GM18909 (cell line): ENCODE measurements at regions not wholly inside any gene's neighbourhood (a gene's known extent, or its start where the extent isn't known, plus 50 kb on each side); places are given as distances from the start of the nearest gene placed in this dataset.
"Not testable (repeated sequence)": the region's sequence is repeated elsewhere in the genome, so short reads cannot be mapped to it uniquely, and the experiment has no call there.

Source experiments
- ATAC-seq: cut with Tn5 transposase; IDR thresholded peaks from one replicate; pipeline ENCODE4 v1.9.1; 2021; ENCODE audit warnings: mild to moderate bottlenecking; ENCODE audit not compliant: unreplicated experiment, poor library complexity

DNA sequence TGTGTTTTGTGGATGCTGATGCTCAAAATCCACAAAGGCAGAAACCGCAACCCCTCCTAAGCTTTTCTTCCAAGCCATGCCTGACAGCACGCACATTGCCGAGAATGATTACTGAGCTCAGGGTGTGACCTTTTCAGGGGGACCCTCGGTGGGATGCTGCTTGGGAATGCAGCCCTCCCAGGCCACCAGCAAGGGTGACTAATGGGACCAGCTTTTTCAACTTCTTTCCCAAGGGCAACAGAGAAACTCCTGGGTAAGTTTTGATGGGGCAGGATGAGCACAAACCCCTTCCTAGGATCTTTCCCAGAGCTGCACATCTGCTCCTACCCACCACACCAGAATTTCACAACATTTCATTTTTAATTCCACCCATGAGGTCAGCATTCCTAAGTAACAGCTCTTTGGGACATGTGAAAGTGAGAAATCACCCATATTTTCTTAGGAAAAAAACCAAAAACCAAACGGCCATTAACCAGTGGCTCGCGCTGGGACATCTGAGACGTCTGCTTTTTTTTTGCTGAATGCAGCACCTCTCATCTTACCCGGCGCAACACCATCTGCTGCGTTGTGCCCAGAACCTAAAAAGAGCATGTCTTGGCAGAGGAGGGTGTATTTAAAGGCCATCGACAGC, 119.0 kb downstream of the ARL4C start:
- no peak for ATAC-seq

DNA sequence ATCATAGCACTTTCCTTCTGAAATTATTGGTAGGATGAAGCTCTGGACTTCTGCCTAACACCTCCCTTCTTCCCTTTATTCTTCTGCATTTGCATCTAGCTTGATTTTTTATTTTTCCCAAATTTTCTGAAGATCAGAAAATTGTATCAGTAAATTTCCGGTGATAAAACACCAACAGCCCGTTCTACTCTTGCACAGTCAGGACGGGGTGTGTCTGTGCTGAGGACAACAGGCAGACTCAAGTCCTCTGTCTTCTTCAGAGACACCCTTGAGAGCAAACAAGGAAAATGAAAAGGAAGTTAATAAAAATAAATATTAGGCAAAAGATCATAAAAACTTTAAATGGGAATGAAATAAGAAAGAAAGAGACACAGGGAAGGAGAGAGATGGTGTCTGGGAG, 120.7 kb downstream of the ARL4C start:
- ATAC-seq, result no peak

DNA sequence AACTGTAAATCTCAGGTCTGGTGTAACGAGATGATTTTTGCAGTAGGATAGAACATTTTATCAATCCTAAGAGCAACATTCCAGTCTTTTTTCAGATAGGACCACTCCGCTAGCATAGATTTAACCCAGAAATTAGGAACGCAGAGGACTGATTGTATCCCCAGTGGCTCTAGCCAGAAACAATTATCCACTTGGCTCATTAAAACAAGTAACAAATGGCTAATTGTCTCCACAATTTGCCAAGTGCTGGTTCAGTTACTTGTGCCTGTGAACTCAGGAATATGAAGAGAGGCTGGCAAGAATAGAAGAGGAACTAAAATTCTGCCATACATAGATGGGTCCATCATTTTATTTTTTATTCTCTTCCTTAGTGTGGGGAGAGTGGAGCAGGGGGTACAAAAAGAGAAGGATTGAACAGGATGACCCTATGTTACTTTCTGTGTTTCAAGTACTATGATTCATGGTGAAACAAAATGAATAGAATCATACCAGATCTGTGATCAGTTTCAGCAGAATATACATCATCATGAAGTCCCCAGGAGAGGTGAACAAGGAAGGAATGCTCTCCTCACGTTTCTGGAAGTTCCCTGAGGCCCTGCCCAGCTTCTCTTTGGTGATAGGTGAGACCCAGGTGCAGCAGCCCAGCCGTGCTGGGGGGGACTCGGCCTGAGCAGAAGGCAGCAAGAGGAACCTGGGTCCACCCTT, 121.6 kb downstream of the ARL4C start:
- ATAC-seq, result no peak

DNA sequence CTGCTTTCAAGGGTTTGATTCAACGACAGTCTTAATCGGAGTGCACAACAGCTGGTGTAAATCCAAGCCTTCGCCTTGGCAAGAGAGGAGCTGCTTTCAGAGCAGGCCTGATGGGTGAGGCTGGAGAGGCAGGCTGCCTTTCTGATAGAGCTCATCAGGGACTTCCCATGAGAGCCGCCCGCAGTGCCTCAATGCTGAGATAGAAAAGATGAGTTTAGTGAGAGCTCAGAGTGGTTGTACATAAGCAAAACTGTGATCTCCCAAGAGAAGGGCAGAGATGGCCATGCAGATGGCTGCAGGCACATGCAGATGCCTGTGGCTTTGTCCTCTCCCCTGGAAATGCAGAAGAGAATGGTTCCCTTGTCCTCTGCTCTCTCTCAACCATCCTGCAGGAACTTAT, 122.1 kb downstream of the ARL4C start:
- no peak for ATAC-seq

DNA sequence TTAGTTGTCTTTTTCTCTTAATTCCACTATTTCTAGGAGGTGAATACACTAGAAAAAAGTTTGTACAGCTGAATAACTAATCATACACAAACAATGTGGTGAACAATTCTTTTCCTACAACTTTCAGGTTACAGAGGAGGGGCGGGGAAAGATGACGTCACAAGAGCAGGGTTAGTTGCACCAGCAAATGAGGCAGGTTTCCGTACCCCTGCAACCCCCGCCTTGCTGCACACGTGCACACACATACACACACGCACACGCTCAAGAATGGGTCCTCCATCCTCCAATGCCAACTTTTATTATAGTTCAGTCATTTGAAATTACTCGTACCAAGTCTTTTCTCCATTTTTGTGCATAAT, 122.8 kb downstream of the ARL4C start:
- ATAC-seq, result no peak

DNA sequence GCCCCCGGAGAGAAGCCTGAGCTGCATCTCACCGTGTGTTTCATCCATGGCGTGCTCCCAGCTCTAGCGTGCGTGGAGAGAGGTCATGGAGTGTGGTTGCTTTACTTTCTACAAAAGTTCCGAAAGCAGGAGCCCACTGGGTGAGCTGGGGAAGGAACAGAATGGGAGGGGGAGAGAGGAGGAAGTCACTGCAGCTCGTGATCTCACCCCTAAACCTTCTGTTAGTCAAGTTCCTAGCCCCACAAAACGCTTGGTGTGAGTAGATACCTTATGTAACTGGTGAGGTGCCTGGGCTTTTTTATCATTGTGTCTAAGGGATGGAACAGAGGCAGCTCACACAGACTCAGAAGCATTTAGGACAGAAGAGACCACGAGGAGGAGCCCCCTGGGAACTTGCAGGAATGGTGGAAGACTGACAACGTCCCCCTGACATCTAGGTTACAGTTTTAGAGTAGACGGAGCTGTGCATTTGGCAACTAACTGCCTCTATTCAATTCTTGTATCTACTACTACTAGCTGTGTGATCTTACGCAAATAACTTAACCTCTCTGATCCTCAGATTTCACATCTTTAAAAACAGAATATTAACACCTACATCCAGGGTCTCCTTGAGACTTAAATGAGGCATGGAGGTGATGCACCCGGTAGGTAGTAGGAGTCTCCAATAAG, 123.3 kb downstream of the ARL4C start:
- no peak for ATAC-seq

DNA sequence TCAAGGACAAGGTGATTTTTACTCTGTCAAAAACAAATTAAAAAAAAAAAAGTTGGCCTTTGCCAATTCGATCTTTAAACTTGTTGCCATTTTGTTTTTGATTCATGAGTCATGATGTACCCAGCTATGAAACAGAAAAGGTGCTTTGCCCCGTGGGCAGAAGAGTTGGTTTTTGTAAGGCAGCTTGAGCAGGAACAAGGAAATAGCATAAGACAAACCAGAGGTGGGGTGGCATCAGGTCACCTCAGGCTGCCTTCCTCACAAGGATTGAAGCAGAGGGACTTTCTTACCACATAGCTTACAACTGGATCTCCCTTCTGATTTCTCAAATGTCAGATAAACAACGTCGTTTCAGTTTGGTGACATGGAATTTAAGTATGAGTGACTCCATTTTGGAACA, 123.8 kb downstream of the ARL4C start:
- no peak for ATAC-seq

DNA sequence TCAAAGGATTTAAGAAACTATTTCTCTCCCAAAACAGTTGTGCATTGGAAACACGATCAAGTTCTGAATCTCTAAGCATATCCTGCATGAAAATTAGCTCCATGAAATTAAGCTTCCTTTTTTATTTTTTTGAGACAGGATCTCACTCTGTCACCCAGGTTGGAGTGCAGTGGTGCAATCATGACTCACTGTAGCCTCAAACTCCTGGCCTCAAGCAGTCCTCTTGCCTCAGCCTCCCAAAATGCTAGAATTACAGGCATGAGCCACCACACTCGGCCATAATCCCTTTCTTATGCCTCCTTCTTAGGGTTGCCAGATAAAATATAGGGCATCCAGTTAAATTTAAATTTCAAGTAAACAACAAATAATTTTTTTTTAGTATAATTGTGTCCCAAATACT, 124.4 kb downstream of the ARL4C start:
- ATAC-seq, result no peak

DNA sequence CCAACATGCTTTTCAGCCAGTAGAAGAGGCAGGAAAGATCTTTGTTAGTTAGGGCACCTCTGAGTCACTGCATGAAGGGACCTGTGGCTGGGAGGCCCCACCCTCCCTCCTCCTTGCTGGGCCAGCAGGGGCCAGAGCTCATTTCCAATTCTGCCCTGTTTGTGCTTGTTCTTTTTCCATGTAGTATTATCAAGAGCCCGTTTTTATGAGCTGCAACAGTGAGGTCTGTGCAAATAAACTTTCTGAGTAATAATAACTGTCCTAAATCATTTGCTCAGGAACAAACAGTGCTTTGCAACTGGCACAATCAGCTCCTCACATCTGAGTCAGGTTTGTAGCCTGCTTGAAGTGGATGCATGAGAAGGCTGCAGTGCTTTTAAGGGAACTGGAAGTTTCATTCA, 128.0 kb downstream of the ARL4C start:
- ATAC-seq, result no peak

DNA sequence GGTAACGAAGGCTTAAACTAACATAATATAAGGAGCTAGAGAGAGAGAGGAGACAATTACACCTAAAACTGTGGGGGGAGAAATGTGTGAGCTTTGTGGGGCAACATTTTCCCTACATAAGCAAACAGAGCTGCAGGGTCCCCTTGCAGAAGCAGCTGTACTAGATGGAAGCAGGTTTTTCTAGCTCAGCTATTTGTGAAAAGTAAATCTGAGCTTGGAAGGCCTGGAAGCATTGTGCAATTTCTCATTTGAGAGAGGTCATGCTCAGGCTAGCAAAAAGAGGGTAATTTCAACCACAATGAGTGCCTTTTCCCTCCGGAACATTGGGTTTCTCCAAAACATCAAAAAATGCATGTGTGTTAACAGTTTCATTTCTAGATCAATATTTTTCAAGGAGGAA, 130.0 kb downstream of the ARL4C start:
- ATAC-seq, result no peak

DNA sequence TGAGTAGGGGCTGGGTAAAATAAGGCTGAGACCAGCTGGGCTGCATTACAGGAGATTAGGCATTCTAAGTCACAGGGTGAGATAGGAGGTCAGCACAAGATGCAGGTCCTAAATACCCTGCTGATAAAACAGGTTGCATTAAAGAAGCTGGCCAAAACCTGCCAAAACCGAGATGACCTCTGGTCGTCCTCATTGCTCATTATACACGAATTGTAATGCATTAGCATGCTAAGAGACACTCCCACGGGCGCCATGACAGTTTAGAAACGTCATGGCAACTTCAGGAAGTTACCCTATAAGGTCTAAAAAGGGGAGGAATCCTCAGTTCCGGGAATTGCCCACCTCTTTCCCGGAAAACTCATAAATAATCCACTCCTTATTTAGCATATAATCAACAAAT, 132.2 kb downstream of the ARL4C start:
- ATAC-seq, result no peak

DNA sequence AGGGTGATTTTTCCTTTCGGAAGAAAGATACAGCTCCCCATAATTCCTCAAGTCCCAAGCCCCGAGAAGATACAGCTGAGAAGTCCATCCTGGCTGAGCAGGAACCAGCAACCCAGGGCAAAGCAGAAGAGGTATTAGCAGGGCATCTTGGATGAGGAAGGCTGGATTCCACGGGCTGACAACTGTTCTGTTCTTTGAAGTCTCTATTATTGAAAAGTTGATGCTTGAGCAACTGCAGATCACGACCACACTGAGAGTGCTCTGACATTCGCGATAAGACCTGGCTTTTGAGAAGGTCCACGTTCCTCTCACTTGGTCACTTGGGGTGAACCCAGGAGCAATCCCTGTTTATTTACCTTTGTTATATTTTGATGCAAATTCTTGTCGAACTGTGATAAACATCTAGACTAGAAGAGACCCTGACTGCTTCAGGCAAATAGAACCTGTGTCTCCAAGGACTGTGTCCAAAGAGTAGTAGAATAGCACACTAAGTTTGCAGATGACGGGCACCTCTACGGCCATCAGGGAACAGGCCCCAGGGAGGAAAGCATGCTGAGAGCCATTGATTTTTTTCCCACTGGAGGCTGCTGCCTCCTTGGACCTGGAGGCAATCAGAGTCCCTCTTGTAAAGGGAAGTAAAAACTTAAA, 133.1 kb downstream of the ARL4C start:
- no peak for ATAC-seq

DNA sequence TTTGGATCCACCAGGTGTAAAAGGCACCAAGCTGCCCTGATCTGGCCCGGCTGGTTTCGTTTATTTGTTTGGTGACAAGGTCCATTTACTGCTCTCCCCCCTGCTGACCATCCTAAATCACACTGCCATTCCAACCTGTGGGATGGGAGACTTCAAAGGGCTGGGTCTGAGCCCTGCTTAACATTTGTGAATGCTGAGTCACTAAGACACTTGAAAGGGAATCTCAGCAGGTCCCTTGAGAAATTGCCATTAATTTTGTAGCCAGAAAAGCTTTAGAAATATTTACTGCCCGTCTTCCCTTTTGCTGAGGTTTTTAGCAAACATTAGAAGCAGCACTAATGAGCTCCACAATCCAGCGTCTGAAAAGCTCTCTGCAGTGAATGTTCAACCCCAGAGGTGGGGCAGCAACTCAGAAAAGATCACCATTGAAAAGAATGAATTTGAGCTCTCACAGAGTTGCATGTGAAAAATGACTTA, 133.8 kb downstream of the ARL4C start:
- no peak for ATAC-seq

DNA sequence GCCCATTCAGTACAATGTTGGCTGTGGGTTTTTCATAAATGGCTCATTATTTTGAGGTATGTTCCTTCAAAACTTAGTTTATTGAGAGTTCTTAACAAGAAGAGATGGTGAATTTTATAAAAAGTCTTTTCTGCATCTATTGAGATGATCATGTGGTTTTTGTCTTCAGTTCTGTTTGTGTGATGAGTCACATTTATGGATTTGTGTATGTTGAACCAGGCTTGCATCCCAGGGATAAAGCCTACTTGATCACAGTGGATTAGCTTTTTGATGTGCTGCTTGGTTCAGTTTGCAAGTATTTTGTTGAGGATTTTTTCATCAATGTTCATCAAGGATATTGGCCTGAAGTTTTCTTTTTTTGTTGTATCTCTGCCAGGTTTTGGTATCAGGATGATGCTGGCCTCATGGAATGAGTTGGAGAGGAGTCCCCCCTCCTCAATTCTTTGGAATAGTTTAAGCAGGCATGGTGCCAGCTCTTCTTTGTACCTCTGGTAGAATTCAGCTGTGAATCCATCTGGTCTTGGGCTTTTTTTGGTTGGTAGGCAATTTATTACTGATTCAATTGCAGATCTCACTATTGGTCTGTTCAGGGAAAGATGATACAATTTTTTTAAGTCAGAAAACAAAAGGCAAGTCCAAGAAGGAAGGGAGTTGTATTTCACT, 136.4 kb downstream of the ARL4C start:
- ATAC-seq, result not testable (repeated sequence)

DNA sequence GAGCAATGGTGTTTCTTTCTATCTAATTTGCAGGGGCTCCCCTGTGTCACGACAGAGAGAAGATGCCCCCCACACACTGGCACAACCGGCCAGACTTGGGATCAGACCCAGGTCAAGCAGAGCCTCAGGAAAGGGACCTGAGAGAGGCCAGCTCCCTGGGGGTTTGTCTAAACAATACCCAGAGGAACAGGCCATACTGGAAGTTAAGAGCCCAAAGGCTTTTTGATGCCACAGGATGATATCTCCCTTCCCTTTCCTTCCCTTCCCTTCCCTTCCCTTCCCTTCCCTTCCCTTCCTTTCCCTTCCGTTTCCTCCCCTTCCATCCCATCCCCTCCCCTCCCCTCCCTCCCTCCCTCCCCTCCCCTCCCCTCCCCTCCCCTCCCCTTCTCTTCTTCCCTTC, 139.2 kb downstream of the ARL4C start:
- ATAC-seq, result no peak

DNA sequence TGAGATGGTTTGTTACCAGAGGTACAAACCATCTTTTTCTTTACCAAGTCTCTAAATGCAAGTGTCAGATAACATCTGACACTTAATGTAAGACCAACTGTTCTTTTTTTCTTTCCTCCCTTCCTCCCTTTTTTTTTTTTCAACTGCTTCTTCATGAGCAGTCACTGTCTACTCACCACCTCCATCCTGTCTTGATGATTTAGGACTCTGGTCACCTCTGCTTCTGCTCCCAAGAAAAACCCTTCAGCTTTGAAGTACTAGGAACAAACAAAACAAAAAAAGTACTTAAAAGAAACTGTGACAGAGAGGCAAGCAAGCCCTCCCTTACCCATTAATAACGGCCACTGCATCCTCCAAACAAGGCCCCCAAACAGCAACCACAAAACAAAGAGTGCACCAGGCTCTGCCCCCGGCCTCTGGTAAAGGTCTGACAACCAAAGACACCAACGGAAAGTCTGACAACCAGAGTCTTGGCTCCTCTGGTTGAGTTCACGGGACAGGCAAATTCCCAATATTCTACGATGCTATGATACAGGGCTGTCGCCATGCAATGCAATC, 141.0 kb downstream of the ARL4C start:
- no peak for ATAC-seq

DNA sequence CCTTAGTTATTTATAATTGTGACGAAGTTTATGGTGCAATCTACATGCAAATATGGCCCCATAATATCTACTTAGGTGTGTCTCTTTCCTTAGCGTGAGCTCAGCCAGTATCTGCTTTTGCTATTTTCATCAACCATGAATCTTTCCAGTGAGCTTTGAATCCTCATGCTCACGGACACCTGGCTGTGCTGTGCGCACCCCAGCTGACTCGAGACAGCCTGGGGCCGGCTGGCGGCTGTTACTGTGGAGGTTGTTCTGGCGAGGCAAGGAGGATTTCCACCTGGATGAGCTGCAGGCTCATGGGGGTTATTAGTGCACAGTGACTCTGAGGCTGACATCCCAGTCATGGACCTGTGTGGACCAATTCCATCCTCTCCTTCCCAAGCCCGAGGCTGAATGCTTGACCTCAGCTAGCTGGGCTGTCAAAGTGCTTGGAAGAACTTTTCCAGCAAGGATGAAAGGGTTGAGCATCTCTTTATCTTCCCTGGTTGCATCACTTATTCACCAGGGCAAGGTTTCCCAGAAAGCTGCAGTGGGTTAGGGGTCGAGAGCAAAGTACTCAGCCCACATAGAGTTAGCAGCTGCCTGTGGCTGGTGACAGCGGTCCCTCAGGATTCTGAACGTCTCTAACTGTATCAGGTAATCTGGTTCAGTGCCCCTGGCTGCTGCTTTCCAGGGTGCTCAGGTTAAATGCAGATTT, 141.7 kb downstream of the ARL4C start:
- ATAC-seq, result no peak

DNA sequence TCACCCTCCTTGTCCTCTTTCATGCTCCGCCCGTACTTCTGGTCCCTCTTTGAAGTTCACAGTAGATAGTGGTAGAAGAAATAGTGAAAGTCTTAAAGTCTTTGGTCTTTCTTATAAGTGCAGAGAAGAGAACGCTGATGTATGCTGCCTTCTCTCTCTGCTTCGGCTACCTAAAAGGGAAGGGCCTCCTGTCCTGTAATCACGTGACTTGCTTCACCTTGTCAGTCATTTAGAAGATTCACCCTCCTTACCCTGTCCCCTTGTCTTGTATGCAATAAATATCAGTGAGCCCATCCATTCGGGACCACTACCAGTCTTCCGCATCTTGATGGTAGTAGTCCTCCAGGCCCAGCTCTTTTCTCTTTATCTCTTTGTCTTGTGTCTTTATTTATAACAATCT, 144.6 kb downstream of the ARL4C start:
- ATAC-seq, result no peak

DNA sequence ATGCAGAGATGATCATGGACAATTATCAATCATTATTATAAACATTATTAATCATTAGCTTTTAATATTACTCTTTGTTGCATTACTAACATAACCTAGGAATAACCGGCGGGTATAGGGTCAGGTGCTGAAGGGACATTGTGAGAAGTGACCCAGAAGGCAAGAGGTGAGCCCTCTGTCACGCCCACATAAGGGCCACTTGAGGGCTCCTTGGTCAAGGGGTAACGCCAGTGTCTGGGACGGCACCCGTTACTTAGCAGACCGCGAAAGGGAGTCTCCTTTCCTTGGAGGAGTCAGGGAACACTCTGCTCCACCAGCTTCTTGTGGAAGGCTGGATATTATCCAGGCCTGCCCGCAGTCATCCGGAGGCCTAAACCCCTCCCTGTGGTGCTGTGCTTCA, 145.0 kb downstream of the ARL4C start:
- ATAC-seq, result not testable (repeated sequence)

DNA sequence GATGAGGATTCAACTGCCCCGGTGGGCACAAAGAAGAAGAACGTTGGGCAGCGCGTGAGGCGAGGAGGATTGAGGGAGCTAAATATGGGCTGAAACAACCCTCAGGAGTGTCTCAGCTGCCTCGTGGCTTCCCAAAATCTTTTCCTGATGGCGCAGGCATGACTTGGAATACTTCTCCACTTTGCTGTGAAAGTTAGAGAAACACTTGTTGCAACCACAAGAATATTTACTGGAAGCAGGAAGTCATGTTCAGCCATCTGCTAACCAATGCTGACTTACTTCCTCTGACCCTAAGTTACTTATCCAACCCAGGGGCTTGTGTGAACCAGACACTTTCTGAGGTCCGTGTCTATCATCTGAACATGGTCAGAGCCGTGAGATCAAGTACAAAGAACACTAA, 148.8 kb downstream of the ARL4C start:
- ATAC-seq, result no peak
